B cell (primary cell): ENCODE measurements at regions not wholly inside any gene's neighbourhood (a gene's known extent, or its start where the extent isn't known, plus 50 kb on each side); places are given as distances from the start of the nearest gene placed in this dataset.

ENCODE experiments used
- ATAC-seq: fragments of 200-7000 bp; cut with Tn5 transposase; one replicate; pipeline ENCODE4 v1.10.0; 2021; ENCODE audit warnings: low read depth, mild to moderate bottlenecking, moderate number of reproducible peaks, moderate library complexity
- CTCF ChIA-PET: fragments of 350-600 bp; sonication (Branson Sonifier 250); formaldehyde crosslinking; loops from one replicate; lab custom pipeline; 2021; ENCODE audit warnings: antibody characterized with exemption, inconsistent platforms; lab: Charles Lee
- POLR2A ChIA-PET: fragments of 350-600 bp; sonication (Branson Sonifier 250); formaldehyde crosslinking; loops from one replicate; lab custom pipeline; 2021; ENCODE audit warnings: antibody characterized with exemption; lab: Charles Lee
- DNase-seq: peaks from one replicate; pipeline ENCODE4 v3.0.0; 2013
- H2AFZ ChIP-seq: 2 replicates; pipeline ENCODE4 v1.6.1; 2012; ENCODE audit warnings: mild to moderate bottlenecking, low read depth, low read length; ENCODE audit not compliant: insufficient read depth, poor library complexity, severe bottlenecking
- H3K27ac ChIP-seq, 2 donors: 1 replicate in 1 of 2; 2 replicates in 1 of 2; pipeline ENCODE4 v1.5.1; 2012 to 2013; ENCODE audit warnings: low read length in 2 of 2, mild to moderate bottlenecking in 2 of 2, moderate library complexity in 1 of 2
- H3K27me3 ChIP-seq, 4 experiments: fragments of 200-600 bp in 1 of 4; sonication (generic) in 1 of 4; replicated peaks in 1 of 4; 1 replicate in 2 of 4; 2 replicates in 2 of 4; pipeline versions ENCODE4 v1.6.1 to v1.7.0; 2013 to 2016; ENCODE audit warnings: low read length in 3 of 4, mild to moderate bottlenecking in 2 of 4, mixed read lengths in 1 of 4, moderate library complexity in 1 of 4; ENCODE audit not compliant: insufficient read depth in 4 of 4, control insufficient read depth in 3 of 4; ENCODE audit errors: control extremely low read depth in 1 of 4
- H3K36me3 ChIP-seq, 2 experiments: replicated peaks in 1 of 2; 1 replicate in 1 of 2; 2 replicates in 1 of 2; pipeline versions ENCODE4 v1.6.1 to v1.7.1; 2013; ENCODE audit warnings: low read length in 1 of 2; ENCODE audit not compliant: insufficient read depth in 2 of 2, control insufficient read depth in 1 of 2; ENCODE audit errors: control extremely low read depth in 1 of 2, extremely low read depth in 1 of 2
- H3K4me1 ChIP-seq, 2 donors: fragments of 200-600 bp in 1 of 2; sonication (generic) in 1 of 2; 1 replicate in 1 of 2; 2 replicates in 1 of 2; pipeline versions ENCODE4 v1.5.1 to v1.6.1; 2013 to 2017; ENCODE audit warnings: low read length in 2 of 2; ENCODE audit not compliant: control insufficient read depth in 2 of 2, insufficient read depth in 2 of 2
- H3K4me2 ChIP-seq: replicated peaks from 2 replicates; pipeline ENCODE3; 2012; ENCODE audit warnings: mild to moderate bottlenecking, low read depth, low read length; ENCODE audit not compliant: poor library complexity, severe bottlenecking
- H3K4me3 ChIP-seq, 5 experiments: fragments of 200-600 bp in 1 of 5; sonication (generic) in 1 of 5; 1 replicate in 3 of 5; 2 replicates in 2 of 5; pipeline versions ENCODE4 v1.5.1 to v1.7.0; 2011 to 2016; ENCODE audit warnings: low read length in 4 of 5, mild to moderate bottlenecking in 4 of 5, low read depth in 2 of 5, control low read depth in 1 of 5, moderate library complexity in 1 of 5; ENCODE audit not compliant: insufficient read depth in 1 of 5; ENCODE audit errors: control extremely low read depth in 1 of 5, extremely low read depth in 1 of 5
- H3K79me2 ChIP-seq: fragments of 200-600 bp; sonication (generic); one replicate; pipeline ENCODE4 v1.6.0; 2016; ENCODE audit warnings: low read length; ENCODE audit not compliant: control insufficient read depth, insufficient read depth
- H3K9ac ChIP-seq: fragments of 200-600 bp; sonication (generic); 2 replicates; pipeline ENCODE4 v1.6.1; 2017; ENCODE audit warnings: mild to moderate bottlenecking, low read length, moderate library complexity
- H3K9me3 ChIP-seq, 3 donors: one replicate each; pipeline versions ENCODE4 v1.6.1 to v1.7.1; 2013; ENCODE audit warnings: low read length in 2 of 3; ENCODE audit not compliant: control insufficient read depth in 2 of 3, insufficient read depth in 1 of 3; ENCODE audit errors: control extremely low read depth in 1 of 3
- H4K20me1 ChIP-seq: 2 replicates; pipeline ENCODE4 v1.6.0; 2012; ENCODE audit warnings: mild to moderate bottlenecking, low read length; ENCODE audit not compliant: insufficient read depth, control insufficient read depth, poor library complexity, severe bottlenecking
- H3K27ac Mint-ChIP-seq: one replicate; pipeline ENCODE4 v1.8.0; 2021; ENCODE audit warnings: mixed read lengths
- H3K27me3 Mint-ChIP-seq: one replicate; pipeline ENCODE4 v1.8.0; 2021; ENCODE audit warnings: mixed read lengths
- H3K4me1 Mint-ChIP-seq: one replicate; pipeline ENCODE4 v1.8.0; 2021; ENCODE audit warnings: mixed read lengths
- H3K4me3 Mint-ChIP-seq: one replicate; pipeline ENCODE4 v1.8.0; 2021; ENCODE audit warnings: mixed read lengths
- H3K9me3 Mint-ChIP-seq: one replicate; pipeline ENCODE4 v1.8.0; 2022; ENCODE audit warnings: mixed read lengths; ENCODE audit not compliant: insufficient read depth
- EZH2 ChIP-seq: IDR thresholded peaks from 2 replicates; pipeline ENCODE4 v1.6.1; 2012; ENCODE audit warnings: borderline replicate concordance, low read depth, mild to moderate bottlenecking, moderate library complexity, low read length; ENCODE audit not compliant: insufficient read depth, poor library complexity, severe bottlenecking
- WGBS: methylation state at CpG from one replicate; pipeline ENCODE4 v1.1.5; 2013; ENCODE audit warnings: missing lambda C conversion rate; ENCODE audit not compliant: insufficient coverage; 5-methylcytosine and 5-hydroxymethylcytosine counted together
- intact Hi-C: fragments of 100-400 bp; cut with micrococcal nuclease; formaldehyde crosslinking; loops from one replicate; pipeline ENCODE4 v1.10.0; 2022
- TF ChIP-seq, protein P1 (sequence below): fragments of 200-600 bp; IDR thresholded peaks from one replicate; pipeline ENCODE4 v1.8.0; 2022; ENCODE audit warnings: antibody characterized with exemption, mild to moderate bottlenecking

DNA sequence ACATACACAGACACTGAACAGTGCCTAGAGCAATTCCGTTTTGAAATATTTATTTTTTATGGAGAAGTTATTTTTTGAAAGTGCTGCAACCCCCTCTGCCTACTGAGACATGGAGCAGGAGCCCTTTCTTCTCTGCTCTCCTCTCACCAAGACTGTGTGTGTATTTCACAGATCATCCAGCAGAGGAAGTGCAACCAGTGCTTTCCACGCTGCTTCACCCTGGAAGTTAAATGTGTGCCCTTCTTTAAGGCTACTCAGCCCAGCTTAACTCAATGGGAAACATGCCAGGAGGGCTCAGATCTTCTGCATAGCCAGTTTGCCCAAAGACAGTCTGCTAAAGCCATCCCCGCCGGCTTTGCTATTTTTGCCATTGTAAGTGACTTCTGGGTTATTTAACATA, 606.3 kb downstream of the TLE1 start:
- intact Hi-C loops, result no loop called here
- 33% methylated on average over 1 of the region's 4 CpGs for WGBS
- Histone ChIP-seq H3K27me3 (no peaks in the 10 kb centered on the region), H3K36me3 (no peaks in the 10 kb centered on the region), H3K4me3 (no peak overlapping the region), H3K4me2 (no peak overlapping the region), H2AFZ (no peak overlapping the region), H4K20me1 (no peaks in the 10 kb centered on the region), H3K9me3 (no peaks in the 10 kb centered on the region), H3K9ac (no peak overlapping the region), H3K27ac (no peak overlapping the region), H3K79me2 (no peaks in the 10 kb centered on the region), H3K4me1 (peaks cover 0 to 4% of the 10 kb centered on the region in 2 donors)
- no peak for ATAC-seq
- ChIA-PET POLR2A (no interaction called here), CTCF (no interaction called here)
- DNase-seq, result no peak
- no peaks in the 10 kb centered on the region for H3K9me3 Mint-ChIP-seq
- H3K4me1 Mint-ChIP-seq, result peaks cover 6% of the 10 kb centered on the region
- no peaks in the 10 kb centered on the region for H3K27me3 Mint-ChIP-seq
- H3K4me3 Mint-ChIP-seq, result no peak overlapping the region
- H3K27ac Mint-ChIP-seq, result no peak overlapping the region
- TF ChIP-seq EZH2, result no peak

DNA sequence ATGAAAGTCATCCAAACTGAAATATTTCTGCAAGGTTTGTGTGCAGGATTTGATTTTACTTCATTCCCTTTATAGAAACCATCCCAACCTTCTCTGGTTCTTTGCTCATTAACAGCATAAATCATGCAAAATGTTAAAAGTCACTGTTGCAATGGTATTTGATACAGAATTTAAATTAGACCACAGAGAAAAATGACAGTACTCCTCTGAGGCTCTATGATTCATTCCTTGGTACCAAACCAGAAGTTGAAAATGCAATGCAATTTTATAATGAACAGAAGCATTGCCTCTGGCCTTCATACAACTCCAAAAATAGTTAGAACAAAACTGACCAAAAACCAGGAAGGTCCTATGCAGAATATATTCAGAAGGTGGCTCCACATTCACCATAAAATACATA, 607.1 kb downstream of the TLE1 start:
- Mint-ChIP-seq H3K4me3 (no peak overlapping the region), H3K27me3 (no peaks in the 10 kb centered on the region), H3K4me1 (peaks cover 14% of the 10 kb centered on the region), H3K9me3 (no peaks in the 10 kb centered on the region), H3K27ac (no peak overlapping the region)
- Histone ChIP-seq H3K79me2 (no peaks in the 10 kb centered on the region), H3K4me2 (no peak overlapping the region), H2AFZ (no peak overlapping the region), H3K4me3 (no peak overlapping the region), H3K9me3 (no peaks in the 10 kb centered on the region), H3K27ac (no peak overlapping the region), H4K20me1 (no peaks in the 10 kb centered on the region), H3K36me3 (no peaks in the 10 kb centered on the region), H3K4me1 (peaks cover 0 to 12% of the 10 kb centered on the region in 2 donors), H3K9ac (no peak overlapping the region), H3K27me3 (no peaks in the 10 kb centered on the region)
- TF ChIP-seq, protein P1, sequence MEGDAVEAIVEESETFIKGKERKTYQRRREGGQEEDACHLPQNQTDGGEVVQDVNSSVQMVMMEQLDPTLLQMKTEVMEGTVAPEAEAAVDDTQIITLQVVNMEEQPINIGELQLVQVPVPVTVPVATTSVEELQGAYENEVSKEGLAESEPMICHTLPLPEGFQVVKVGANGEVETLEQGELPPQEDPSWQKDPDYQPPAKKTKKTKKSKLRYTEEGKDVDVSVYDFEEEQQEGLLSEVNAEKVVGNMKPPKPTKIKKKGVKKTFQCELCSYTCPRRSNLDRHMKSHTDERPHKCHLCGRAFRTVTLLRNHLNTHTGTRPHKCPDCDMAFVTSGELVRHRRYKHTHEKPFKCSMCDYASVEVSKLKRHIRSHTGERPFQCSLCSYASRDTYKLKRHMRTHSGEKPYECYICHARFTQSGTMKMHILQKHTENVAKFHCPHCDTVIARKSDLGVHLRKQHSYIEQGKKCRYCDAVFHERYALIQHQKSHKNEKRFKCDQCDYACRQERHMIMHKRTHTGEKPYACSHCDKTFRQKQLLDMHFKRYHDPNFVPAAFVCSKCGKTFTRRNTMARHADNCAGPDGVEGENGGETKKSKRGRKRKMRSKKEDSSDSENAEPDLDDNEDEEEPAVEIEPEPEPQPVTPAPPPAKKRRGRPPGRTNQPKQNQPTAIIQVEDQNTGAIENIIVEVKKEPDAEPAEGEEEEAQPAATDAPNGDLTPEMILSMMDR, result no peak
- TF ChIP-seq EZH2, result no peak
- POLR2A ChIA-PET, result no interaction called here
- CTCF ChIA-PET, result no interaction called here
- no peak for DNase-seq
- intact Hi-C loops, result no loop called here
- ATAC-seq, result no peak
